Activated CD8-positive, alpha-beta memory T cell treated with anti-CD3 and anti-CD28 coated beads, Interleukin-2, amount 10 ng/mL, durations not matched to agents 7 days and 5 days (primary cell): ENCODE measurements at regions not wholly inside any gene's neighbourhood (a gene's known extent, or its start where the extent isn't known, plus 50 kb on each side); places are given as distances from the start of the nearest gene placed in this dataset.
"Not testable (repeated sequence)": the region's sequence is repeated elsewhere in the genome, so short reads cannot be mapped to it uniquely, and the experiment has no call there.

ENCODE experiments used
- ATAC-seq: fragments of 150-1000 bp; cut with Tn5 transposase; one replicate; pipeline ENCODE4 v1.10.0; 2021; ENCODE audit warnings: moderate library complexity
- CTCF ChIA-PET: fragments of 350-600 bp; sonication (Branson Sonifier 250); formaldehyde crosslinking; loops from one replicate; lab custom pipeline; 2021; ENCODE audit warnings: antibody characterized with exemption; lab: Charles Lee
- DNase-seq: peaks from one replicate; pipeline ENCODE4 v3.0.0-alpha.2; 2020
- H3K27ac Mint-ChIP-seq: one replicate; pipeline ENCODE4 v1.8.0; 2021; ENCODE audit warnings: mild to moderate bottlenecking, mixed read lengths
- H3K27me3 Mint-ChIP-seq: one replicate; pipeline ENCODE4 v1.8.0; 2021; ENCODE audit warnings: mixed read lengths
- H3K36me3 Mint-ChIP-seq: one replicate; pipeline ENCODE4 v1.8.0; 2021; ENCODE audit warnings: mild to moderate bottlenecking, mixed read lengths
- H3K4me1 Mint-ChIP-seq: one replicate; pipeline ENCODE4 v1.8.0; 2021; ENCODE audit warnings: mixed read lengths
- H3K4me3 Mint-ChIP-seq: one replicate; pipeline ENCODE4 v1.8.0; 2021; ENCODE audit warnings: mild to moderate bottlenecking, moderate library complexity, mixed read lengths
- H3K9me3 Mint-ChIP-seq: one replicate; pipeline ENCODE4 v1.8.0; 2022; ENCODE audit warnings: low read depth, mixed read lengths

- CTCF ChIA-PET = no interaction called here
- H3K27ac Mint-ChIP-seq = no peak overlapping the region
- peaks cover 18% of the 10 kb centered on the region for H3K27me3 Mint-ChIP-seq
- H3K4me1 Mint-ChIP-seq = no peaks in the 10 kb centered on the region
- no peaks in the 10 kb centered on the region for H3K9me3 Mint-ChIP-seq
- no peak for ATAC-seq
- H3K4me3 Mint-ChIP-seq = no peak overlapping the region
- H3K36me3 Mint-ChIP-seq = no peaks in the 10 kb centered on the region
- peak; percentile 37 for DNase-seq
Measured at GRCh38 chr1:31517301-31517700, 59.0 kb upstream of the TINAGL1 start.

DNA sequence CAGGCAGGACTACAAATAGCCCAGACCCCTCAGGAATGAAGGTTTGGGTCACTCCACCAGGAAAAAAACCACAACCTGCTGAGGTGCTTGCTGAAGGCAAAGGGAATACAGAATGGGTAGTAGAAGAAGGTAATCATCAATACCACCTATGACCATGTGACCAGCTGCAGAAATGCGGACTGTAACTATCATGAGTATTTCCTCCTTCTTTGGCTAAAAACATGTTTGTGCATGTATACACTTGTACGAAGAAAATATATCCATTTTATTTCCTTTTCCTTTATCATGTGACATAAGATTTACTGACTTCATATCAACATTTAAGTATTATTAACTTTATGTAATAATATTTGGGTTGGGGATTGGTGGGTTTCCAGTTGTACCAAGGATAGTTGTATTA is 58.3 kb upstream of the TINAGL1 start:
- H3K4me3 Mint-ChIP-seq, H3K4me1 Mint-ChIP-seq, H3K36me3 Mint-ChIP-seq, ATAC-seq, CTCF ChIA-PET, H3K9me3 Mint-ChIP-seq, H3K27ac Mint-ChIP-seq: not testable (repeated sequence)
- H3K27me3 Mint-ChIP-seq = peaks cover 14% of the 10 kb centered on the region
- DNase-seq = peak; percentile 7

GRCh38 chr1:31521761-31522555 is 54.4 kb upstream of the TINAGL1 start:
- Mint-ChIP-seq H3K4me1 (no peaks in the 10 kb centered on the region), H3K27ac (no peak overlapping the region), H3K9me3 (no peaks in the 10 kb centered on the region), H3K4me3 (no peak overlapping the region), H3K27me3 (peaks cover 18% of the 10 kb centered on the region), H3K36me3 (no peaks in the 10 kb centered on the region)
- no peak for ATAC-seq
- CTCF ChIA-PET = interaction anchor here (0.5 to 1.4 kb wide), 2 partner anchors 11 to 1047 kb away, joined by 3 to 4 read pairs; no protein-coding TSS in a partner anchor
- no peak for DNase-seq

GRCh38 chr1:31522556-31522845 is 53.8 kb upstream of the TINAGL1 start:
- DNase-seq (no peak), ATAC-seq (no peak)
- H3K27ac Mint-ChIP-seq = no peak overlapping the region
- no peaks in the 10 kb centered on the region for H3K36me3 Mint-ChIP-seq
- no peaks in the 10 kb centered on the region for H3K4me1 Mint-ChIP-seq
- CTCF ChIA-PET = interaction anchor here (0.5 to 1.4 kb wide), 2 partner anchors 12 to 1047 kb away, joined by 3 to 4 read pairs; no protein-coding TSS in a partner anchor
- H3K27me3 Mint-ChIP-seq = peaks cover 19% of the 10 kb centered on the region
- no peak overlapping the region for H3K4me3 Mint-ChIP-seq
- H3K9me3 Mint-ChIP-seq = no peaks in the 10 kb centered on the region

GRCh38 chr1:31523012-31523411 is 53.3 kb upstream of the TINAGL1 start:
- no peaks in the 10 kb centered on the region for H3K4me1 Mint-ChIP-seq
- H3K9me3 Mint-ChIP-seq = no peaks in the 10 kb centered on the region
- DNase-seq (no peak), ATAC-seq (no peak)
- H3K4me3 Mint-ChIP-seq = no peak overlapping the region
- no peaks in the 10 kb centered on the region for H3K36me3 Mint-ChIP-seq
- CTCF ChIA-PET = interaction anchor here (1.4 kb wide), 1 partner anchor 12 kb away, joined by 4 read pairs; no protein-coding TSS in a partner anchor
- H3K27ac Mint-ChIP-seq = no peak overlapping the region
- peaks cover 23% of the 10 kb centered on the region for H3K27me3 Mint-ChIP-seq

DNA sequence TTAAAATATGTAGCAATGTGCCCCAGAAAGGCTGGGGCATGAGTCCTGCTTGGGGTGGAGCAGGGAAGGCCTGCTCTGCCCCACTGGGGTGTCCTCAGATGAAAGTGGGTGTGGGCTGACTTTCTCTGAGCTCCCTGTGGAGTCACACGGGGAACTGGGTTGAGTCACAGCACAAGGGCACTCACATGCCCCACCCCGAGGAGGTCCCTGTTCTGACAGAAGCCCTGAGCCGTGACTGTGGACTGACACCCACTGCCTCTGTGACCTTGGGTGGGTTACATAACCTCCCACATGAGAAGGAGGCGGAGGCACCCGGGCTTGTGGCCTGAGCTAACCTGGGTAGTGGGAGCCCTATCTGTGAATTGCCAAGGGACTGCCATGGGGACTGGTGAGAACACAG is 52.5 kb upstream of the TINAGL1 start:
- Mint-ChIP-seq H3K4me1 (no peaks in the 10 kb centered on the region), H3K9me3 (no peaks in the 10 kb centered on the region), H3K27ac (no peak overlapping the region), H3K27me3 (peaks cover 23% of the 10 kb centered on the region), H3K4me3 (no peak overlapping the region), H3K36me3 (no peaks in the 10 kb centered on the region)
- CTCF ChIA-PET = interaction anchor here (1.4 kb wide), 1 partner anchor 13 kb away, joined by 4 read pairs; no protein-coding TSS in a partner anchor
- no peak for ATAC-seq
- no peak for DNase-seq

GRCh38 chr1:31524186-31524901 is 52.0 kb upstream of the TINAGL1 start:
- ATAC-seq (no peak), DNase-seq (no peak)
- no peak overlapping the region for H3K4me3 Mint-ChIP-seq
- CTCF ChIA-PET = no interaction called here
- H3K27me3 Mint-ChIP-seq = peaks cover 21% of the 10 kb centered on the region
- no peaks in the 10 kb centered on the region for H3K9me3 Mint-ChIP-seq
- no peaks in the 10 kb centered on the region for H3K36me3 Mint-ChIP-seq
- no peaks in the 10 kb centered on the region for H3K4me1 Mint-ChIP-seq
- no peak overlapping the region for H3K27ac Mint-ChIP-seq
